ENCODE measurements at regions not wholly inside any gene's neighbourhood (a gene's known extent, or its start where the extent isn't known, plus 50 kb on each side); places are given as distances from the start of the nearest gene placed in this dataset.

- no peak for DNase-seq
These were observed 771.7 kb downstream of the METTL15 start for GRCh38 chr11:28879869-28880268.

- DNase-seq, result no peak
These were observed 769.8 kb downstream of the METTL15 start for GRCh38 chr11:28878025-28878424.

GRCh38 chr11:28877340-28877739, 769.2 kb downstream of the METTL15 start:
- DNase-seq, result no peak

- DNase-seq, result no peak
These were observed 766.5 kb downstream of the METTL15 start for GRCh38 chr11:28874706-28875105.

GRCh38 chr11:28871090-28871489, 762.9 kb downstream of the METTL15 start:
- no peak for DNase-seq

GRCh38 chr11:28863422-28863821, 755.2 kb downstream of the METTL15 start:
- no peak for DNase-seq

GRCh38 chr11:28860893-28861292, 752.7 kb downstream of the METTL15 start:
- DNase-seq, result no peak

- DNase-seq, result no peak
These were observed 749.9 kb downstream of the METTL15 start for GRCh38 chr11:28858076-28858475.

GRCh38 chr11:28849053-28849452, 740.9 kb downstream of the METTL15 start:
- no peak for DNase-seq

- DNase-seq, result no peak
These were observed 734.5 kb downstream of the METTL15 start for GRCh38 chr11:28842716-28843115.

- no peak for DNase-seq
These were observed 730.6 kb downstream of the METTL15 start for GRCh38 chr11:28838741-28839140.

GRCh38 chr11:28837599-28837998, 729.4 kb downstream of the METTL15 start:
- DNase-seq, result no peak

- no peak for DNase-seq
These were observed 728.3 kb downstream of the METTL15 start for GRCh38 chr11:28836285-28837081.

- no peak for DNase-seq
These were observed 727.6 kb downstream of the METTL15 start for GRCh38 chr11:28835790-28836189.

- no peak for DNase-seq
These were observed 727.1 kb downstream of the METTL15 start for GRCh38 chr11:28835317-28835716.

GRCh38 chr11:28834877-28835276, 726.7 kb downstream of the METTL15 start:
- no peak for DNase-seq

- no peak for DNase-seq
These were observed 725.5 kb downstream of the METTL15 start for GRCh38 chr11:28833670-28834069.

GRCh38 chr11:28833169-28833568, 725.0 kb downstream of the METTL15 start:
- DNase-seq, result no peak

- DNase-seq, result no peak
These were observed 718.6 kb downstream of the METTL15 start for GRCh38 chr11:28826807-28827206.

- DNase-seq, result no peak
These were observed 714.4 kb downstream of the METTL15 start for GRCh38 chr11:28822576-28822975.

GRCh38 chr11:28820296-28820989, 712.3 kb downstream of the METTL15 start:
- DNase-seq, result no peak

- DNase-seq, result no peak
These were observed 711.6 kb downstream of the METTL15 start for GRCh38 chr11:28819741-28820140.

- DNase-seq, result no peak
These were observed 706.9 kb downstream of the METTL15 start for GRCh38 chr11:28815110-28815509.

GRCh38 chr11:28808771-28809170, 700.6 kb downstream of the METTL15 start:
- DNase-seq, result no peak

All from occipital lobe (tissue), 1 donor.